ENCODE measurements at regions not wholly inside any gene's neighbourhood (a gene's known extent, or its start where the extent isn't known, plus 50 kb on each side); places are given as distances from the start of the nearest gene placed in this dataset.

GRCh38 chr7:22657479-22657878, 69.5 kb upstream of the IL6 start:
- no peak for DNase-seq (ENCODE audit: low spot score)

- DNase-seq (ENCODE audit: low spot score) = no peak
These were observed 71.2 kb upstream of the IL6 start for GRCh38 chr7:22655781-22656180.

GRCh38 chr7:22654831-22655230, 72.2 kb upstream of the IL6 start:
- DNase-seq (ENCODE audit: low spot score) = no peak

GRCh38 chr7:22653951-22654350, 73.0 kb upstream of the IL6 start:
- no peak for DNase-seq (ENCODE audit: low spot score)

- DNase-seq (ENCODE audit: low spot score) = no peak
These were observed 75.3 kb upstream of the IL6 start for GRCh38 chr7:22651534-22652243.

- no peak for DNase-seq (ENCODE audit: low spot score)
These were observed 76.0 kb upstream of the IL6 start for GRCh38 chr7:22651036-22651435.

GRCh38 chr7:22649686-22650085, 77.3 kb upstream of the IL6 start:
- DNase-seq (ENCODE audit: low spot score) = no peak

GRCh38 chr7:22647451-22648257, 79.3 kb upstream of the IL6 start:
- no peak for DNase-seq (ENCODE audit: low spot score)

- DNase-seq (ENCODE audit: low spot score) = no peak
These were observed 81.4 kb upstream of the IL6 start for GRCh38 chr7:22645418-22646181.

- DNase-seq (ENCODE audit: low spot score) = no peak
These were observed 84.5 kb upstream of the IL6 start for GRCh38 chr7:22642454-22642853.

- DNase-seq (ENCODE audit: low spot score) = no peak
These were observed 86.7 kb upstream of the IL6 start for GRCh38 chr7:22640269-22640668.

- no peak for DNase-seq (ENCODE audit: low spot score)
These were observed 87.6 kb upstream of the IL6 start for GRCh38 chr7:22639396-22639795.

- DNase-seq (ENCODE audit: low spot score) = no peak
These were observed 91.7 kb upstream of the IL6 start for GRCh38 chr7:22635349-22635748.

GRCh38 chr7:22633954-22634474, 93.0 kb upstream of the IL6 start:
- DNase-seq (ENCODE audit: low spot score) = no peak

- DNase-seq (ENCODE audit: low spot score) = no peak
These were observed 93.6 kb upstream of the IL6 start for GRCh38 chr7:22633286-22633953.

GRCh38 chr7:22632674-22633073, 94.3 kb upstream of the IL6 start:
- no peak for DNase-seq (ENCODE audit: low spot score)

GRCh38 chr7:22631730-22632129, 95.3 kb upstream of the IL6 start:
- DNase-seq (ENCODE audit: low spot score) = no peak

GRCh38 chr7:22630069-22630468, 96.9 kb upstream of the IL6 start:
- DNase-seq (ENCODE audit: low spot score) = no peak

GRCh38 chr7:22629056-22629455, 97.9 kb upstream of the IL6 start:
- no peak for DNase-seq (ENCODE audit: low spot score)

GRCh38 chr7:22628112-22628511, 98.9 kb upstream of the IL6 start:
- no peak for DNase-seq (ENCODE audit: low spot score)

GRCh38 chr7:22627136-22627535, 99.9 kb upstream of the IL6 start:
- no peak for DNase-seq (ENCODE audit: low spot score)

- DNase-seq (ENCODE audit: low spot score) = no peak
These were observed 101.7 kb upstream of the IL6 start for GRCh38 chr7:22625251-22625650.
